GM10266 (cell line): ENCODE measurements at regions not wholly inside any gene's neighbourhood (a gene's known extent, or its start where the extent isn't known, plus 50 kb on each side); places are given as distances from the start of the nearest gene placed in this dataset.

Experiments used
- DNase-seq: peaks from one replicate; pipeline ENCODE4 v3.0.0; 2012; ENCODE audit errors: extremely low spot score
- TF ChIP-seq, protein P1 (sequence below): IDR thresholded peaks from 2 replicates; pipeline ENCODE4 v1.5.1; 2012; ENCODE audit warnings: mild to moderate bottlenecking, low read depth; ENCODE audit not compliant: control insufficient read depth, insufficient read depth; ENCODE audit errors: missing control alignments

GRCh38 chr2:52356556-52356955 is 1324.6 kb upstream of the NRXN1 start:
- no peak for DNase-seq
- TF ChIP-seq, protein P1, sequence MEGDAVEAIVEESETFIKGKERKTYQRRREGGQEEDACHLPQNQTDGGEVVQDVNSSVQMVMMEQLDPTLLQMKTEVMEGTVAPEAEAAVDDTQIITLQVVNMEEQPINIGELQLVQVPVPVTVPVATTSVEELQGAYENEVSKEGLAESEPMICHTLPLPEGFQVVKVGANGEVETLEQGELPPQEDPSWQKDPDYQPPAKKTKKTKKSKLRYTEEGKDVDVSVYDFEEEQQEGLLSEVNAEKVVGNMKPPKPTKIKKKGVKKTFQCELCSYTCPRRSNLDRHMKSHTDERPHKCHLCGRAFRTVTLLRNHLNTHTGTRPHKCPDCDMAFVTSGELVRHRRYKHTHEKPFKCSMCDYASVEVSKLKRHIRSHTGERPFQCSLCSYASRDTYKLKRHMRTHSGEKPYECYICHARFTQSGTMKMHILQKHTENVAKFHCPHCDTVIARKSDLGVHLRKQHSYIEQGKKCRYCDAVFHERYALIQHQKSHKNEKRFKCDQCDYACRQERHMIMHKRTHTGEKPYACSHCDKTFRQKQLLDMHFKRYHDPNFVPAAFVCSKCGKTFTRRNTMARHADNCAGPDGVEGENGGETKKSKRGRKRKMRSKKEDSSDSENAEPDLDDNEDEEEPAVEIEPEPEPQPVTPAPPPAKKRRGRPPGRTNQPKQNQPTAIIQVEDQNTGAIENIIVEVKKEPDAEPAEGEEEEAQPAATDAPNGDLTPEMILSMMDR: no peak

- no peak for DNase-seq
- TF ChIP-seq, protein P1: no peak
Observed at GRCh38 chr2:52347292-52347691, 1315.4 kb upstream of the NRXN1 start.

DNA sequence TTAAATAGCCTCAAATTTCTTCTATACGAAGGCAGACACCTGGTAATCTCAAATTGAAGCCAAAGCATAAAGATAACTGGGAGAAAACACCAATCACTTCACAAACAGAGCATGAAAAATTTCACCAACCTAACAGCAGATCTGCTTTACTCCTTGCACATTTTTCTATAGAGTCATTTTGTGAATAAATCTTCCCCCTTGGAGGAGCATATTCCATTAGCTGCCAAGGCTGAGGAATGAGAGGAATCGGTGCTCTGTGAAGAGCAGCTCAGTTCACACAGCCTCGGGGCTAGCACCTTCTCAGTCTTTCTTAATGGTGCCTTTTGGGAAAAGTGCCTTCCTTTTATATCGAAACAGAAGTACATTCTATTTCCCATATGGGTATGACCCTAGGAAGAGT is 1313.7 kb upstream of the NRXN1 start:
- no peak for DNase-seq
- TF ChIP-seq, protein P1: no peak

DNA sequence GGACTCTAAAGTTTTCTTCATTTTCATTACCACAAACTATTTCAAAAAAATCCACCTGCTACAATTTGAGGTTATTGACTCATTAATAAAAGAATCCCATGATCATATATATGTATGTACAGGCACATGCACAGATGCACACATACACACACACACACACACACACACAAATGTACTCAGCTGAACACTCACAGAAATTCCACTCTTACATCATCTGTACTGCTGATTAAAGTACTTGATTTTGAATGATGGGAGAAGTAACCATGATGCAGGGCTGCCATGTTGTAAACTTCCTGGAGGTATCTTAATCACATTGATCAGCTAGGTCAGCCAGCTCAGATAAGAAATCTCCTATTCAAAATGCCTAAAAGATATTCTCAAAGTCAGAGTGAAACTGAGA is 1313.2 kb upstream of the NRXN1 start:
- TF ChIP-seq, protein P1: no peak
- no peak for DNase-seq

GRCh38 chr2:52343706-52344266 is 1311.9 kb upstream of the NRXN1 start:
- TF ChIP-seq, protein P1: no peak
- no peak for DNase-seq

- DNase-seq: no peak
- TF ChIP-seq, protein P1: no peak
Observed at GRCh38 chr2:52343010-52343409, 1311.1 kb upstream of the NRXN1 start.

DNA sequence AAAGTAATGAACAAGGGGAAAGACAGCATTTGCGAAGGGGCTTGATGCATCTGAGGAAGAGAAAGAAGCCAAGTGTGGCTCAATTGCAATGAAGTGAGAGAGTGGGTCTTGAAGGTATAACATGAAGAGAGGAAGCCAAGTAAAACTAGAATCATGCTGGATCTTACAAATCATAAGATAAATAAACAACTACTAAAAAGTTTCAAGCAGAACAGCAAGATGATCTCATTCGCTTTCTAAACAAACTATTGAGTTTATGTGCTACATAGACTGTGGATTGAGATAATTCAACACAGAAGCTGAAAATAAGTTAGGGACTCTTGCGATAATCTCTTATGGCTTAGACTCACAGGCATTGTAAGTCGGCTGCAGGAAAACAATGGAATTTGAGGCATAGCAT is 1310.5 kb upstream of the NRXN1 start:
- TF ChIP-seq, protein P1: no peak
- no peak for DNase-seq
